Stomach (tissue), 8 donors: ENCODE measurements at regions not wholly inside any gene's neighbourhood (a gene's known extent, or its start where the extent isn't known, plus 50 kb on each side); places are given as distances from the start of the nearest gene placed in this dataset.

Experiments used
- DNase-seq, 2 donors: peaks; one replicate each; pipeline versions ENCODE4 v3.0.0 to v3.0.0-alpha.2; 2013 to 2019
- H3K27ac ChIP-seq, 5 donors: fragments of 200-600 bp in 4 of 5; sonication (generic) in 4 of 5; one replicate each; pipeline ENCODE4 v1.5.1; 2013 to 2019; ENCODE audit warnings: mild to moderate bottlenecking in 1 of 5, moderate library complexity in 1 of 5
- H3K27me3 ChIP-seq, 3 donors: fragments of 200-600 bp; sonication (generic); one replicate each; pipeline ENCODE4 v1.5.1; 2017 to 2019; ENCODE audit warnings: mixed run types in 1 of 3
- H3K36me3 ChIP-seq, 4 donors: fragments of 200-600 bp; sonication (generic); 1 replicate in 3 of 4; 2 replicates in 1 of 4; pipeline ENCODE4 v1.5.1; 2016 to 2019
- H3K4me1 ChIP-seq, 4 donors: fragments of 200-600 bp; sonication (generic); one replicate each; pipeline ENCODE4 v1.5.1; 2016 to 2019
- H3K4me3 ChIP-seq, 4 donors: fragments of 200-600 bp; sonication (generic) in 3 of 4; one replicate each; pipeline ENCODE4 v1.5.1; 2016 to 2019; ENCODE audit warnings: mild to moderate bottlenecking in 1 of 4
- H3K9me3 ChIP-seq, 4 donors: fragments of 200-600 bp; sonication (generic); one replicate each; pipeline ENCODE4 v1.5.1; 2016 to 2019
- CTCF ChIP-seq, 7 experiments: fragments of 450-650 bp in 4 of 7; fragments of 200-600 bp in 3 of 7; sonication (generic) in 3 of 7; IDR thresholded peaks; one replicate each; pipeline ENCODE4 v1.5.1; 2016 to 2019; ENCODE audit warnings: antibody characterized with exemption in 7 of 7, control low read depth in 2 of 7, mild to moderate bottlenecking in 1 of 7
- EP300 ChIP-seq: sonication (generic); formaldehyde crosslinking; IDR thresholded peaks from one replicate; pipeline ENCODE4 v1.6.1; 2017; ENCODE audit warnings: antibody characterized with exemption
- POLR2A ChIP-seq, 4 donors: fragments of 450-650 bp; IDR thresholded peaks; one replicate each; pipeline ENCODE4 v1.6.1; 2016; ENCODE audit warnings: antibody characterized with exemption in 4 of 4, control low read depth in 2 of 4, mild to moderate bottlenecking in 1 of 4, moderate library complexity in 1 of 4
- POLR2AphosphoS5 ChIP-seq, 3 donors: sonication (generic); formaldehyde crosslinking; IDR thresholded peaks; one replicate each; pipeline ENCODE4 v1.6.1; 2016; ENCODE audit warnings: antibody characterized with exemption in 3 of 3
- WGBS, 5 donors: extraction: QIAGEN DNeasy Blood & Tissue Kit in 3 of 5; methylation state at CpG; one replicate each; pipeline versions ENCODE4 v1.1.5 to v1.1.7; 2013 to 2018; 5-methylcytosine and 5-hydroxymethylcytosine counted together
- intact Hi-C: fragments of 100-400 bp; cut with DNase I; formaldehyde crosslinking; loops from one replicate; pipeline ENCODE4 v1.15.1; 2023; ENCODE audit warnings: low total_unique reads
- donor health status: healthy with polysubstance abuse.
- donor health status: Bipolar disorder and iron deficiency.
- donor health status: healthy.

GRCh38 chr12:86670986-86671385, 414.8 kb upstream of the MGAT4C start:
- intact Hi-C loops = no loop called here
- 50 to 67% (median 55%) methylated on average over 4 of the region's 4 CpGs for WGBS, 5 donors
- no peak for TF ChIP-seq EP300
- TF ChIP-seq POLR2A (IDR thresholded peaks at IDR 0.05) = no peak
- no peak for TF ChIP-seq CTCF (IDR thresholded peaks at IDR 0.05)
- TF ChIP-seq POLR2AphosphoS5 (IDR thresholded peaks at IDR 0.05) = no peak

GRCh38 chr12:86669010-86669409, 412.8 kb upstream of the MGAT4C start:
- TF ChIP-seq POLR2AphosphoS5 (IDR thresholded peaks at IDR 0.05) (no peak), POLR2A (IDR thresholded peaks at IDR 0.05) (no peak), CTCF (IDR thresholded peaks at IDR 0.05) (no peak), EP300 (no peak)
- H3K4me3 ChIP-seq = no peak overlapping the region
- H3K27ac ChIP-seq = no peak overlapping the region
- intact Hi-C loops = no loop called here
- DNase-seq = no peak
- 53 to 77% (median 66%) methylated on average over 3 of the region's 3 CpGs for WGBS, 5 donors
- peaks cover 0 to 16% (median 0%) of the 10 kb centered on the region in 4 donors for H3K9me3 ChIP-seq
- H3K27me3 ChIP-seq = no peaks in the 10 kb centered on the region
- no peaks in the 10 kb centered on the region for H3K4me1 ChIP-seq
- H3K36me3 ChIP-seq = no peaks in the 10 kb centered on the region

More at GRCh38 chr12:86670986-86671385, 414.8 kb upstream of the MGAT4C start:
- Histone ChIP-seq H3K27me3 (no peaks in the 10 kb centered on the region), H3K36me3 (no peaks in the 10 kb centered on the region), H3K27ac (no peak overlapping the region), H3K9me3 (peaks cover 0 to 16% (median 0%) of the 10 kb centered on the region in 4 donors), H3K4me1 (no peaks in the 10 kb centered on the region), H3K4me3 (no peak overlapping the region)
- DNase-seq = no peak

GRCh38 chr12:86666316-86666715, 410.1 kb upstream of the MGAT4C start:
- no peaks in the 10 kb centered on the region for H3K36me3 ChIP-seq
- H3K4me1 ChIP-seq = no peaks in the 10 kb centered on the region
- DNase-seq = no peak
- TF ChIP-seq EP300 (no peak), POLR2AphosphoS5 (IDR thresholded peaks at IDR 0.05) (no peak), CTCF (IDR thresholded peaks at IDR 0.05) (no peak), POLR2A (IDR thresholded peaks at IDR 0.05) (no peak)
- H3K9me3 ChIP-seq = peaks cover 0 to 16% (median 0%) of the 10 kb centered on the region in 4 donors
- H3K27me3 ChIP-seq = no peaks in the 10 kb centered on the region
- no peak overlapping the region for H3K4me3 ChIP-seq
- no peak overlapping the region for H3K27ac ChIP-seq
- intact Hi-C loops = no loop called here

- intact Hi-C loops = no loop called here
These were observed 407.5 kb upstream of the MGAT4C start for GRCh38 chr12:86663716-86664115.

More at GRCh38 chr12:86663716-86664115, 407.5 kb upstream of the MGAT4C start:
- Histone ChIP-seq H3K27ac (no peak overlapping the region), H3K4me1 (no peaks in the 10 kb centered on the region), H3K9me3 (peaks cover 0 to 3% (median 0%) of the 10 kb centered on the region in 4 donors), H3K27me3 (no peaks in the 10 kb centered on the region), H3K36me3 (no peaks in the 10 kb centered on the region), H3K4me3 (no peak overlapping the region)
- no peak for DNase-seq
- no peak for TF ChIP-seq EP300
- no peak for TF ChIP-seq CTCF (IDR thresholded peaks at IDR 0.05)
- TF ChIP-seq POLR2AphosphoS5 (IDR thresholded peaks at IDR 0.05) = no peak
- no peak for TF ChIP-seq POLR2A (IDR thresholded peaks at IDR 0.05)
